ENCODE measurements at regions not wholly inside any gene's neighbourhood (a gene's known extent, or its start where the extent isn't known, plus 50 kb on each side); places are given as distances from the start of the nearest gene placed in this dataset.

DNA sequence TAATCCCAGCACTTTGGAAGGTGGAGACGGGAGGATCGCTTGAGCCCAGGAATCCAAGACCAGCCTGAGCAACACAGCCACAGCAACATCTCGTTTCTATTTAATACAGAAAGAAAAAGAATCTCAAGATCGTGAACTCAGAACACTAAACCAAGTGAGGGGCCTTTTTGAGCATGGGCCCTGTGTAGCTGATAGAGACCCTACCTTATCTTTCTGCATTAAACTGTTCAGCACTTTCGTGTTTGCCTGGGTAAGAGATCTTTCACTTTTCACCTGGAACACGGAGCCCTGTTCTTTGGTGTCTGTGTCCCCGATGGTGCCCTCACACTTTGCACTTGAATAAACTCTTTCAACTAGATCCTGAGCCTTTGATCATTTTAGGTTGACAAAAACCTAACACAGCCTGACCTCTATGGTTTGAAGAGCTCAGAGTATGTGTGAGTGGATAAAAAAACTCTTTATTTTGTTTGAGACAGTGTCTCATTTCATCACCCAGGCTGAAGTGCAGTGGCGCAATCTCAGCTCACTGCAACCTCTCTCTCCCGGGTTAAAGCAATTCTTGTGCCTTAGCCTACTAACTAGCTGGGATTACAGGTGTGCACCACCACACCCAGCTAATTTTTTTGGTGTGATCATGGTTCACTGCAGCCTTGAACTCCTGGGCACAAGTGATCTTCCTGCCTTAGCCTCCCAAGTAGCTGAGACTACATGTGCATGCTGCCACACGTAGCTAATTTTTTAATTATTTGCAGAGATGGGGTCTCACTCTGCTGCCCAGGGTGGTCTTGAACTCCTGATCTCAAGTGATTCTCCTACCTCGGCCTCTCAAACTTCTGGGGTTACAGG, 83.8 kb upstream of the GRIN2A start:
- TF ChIP-seq, protein P1, sequence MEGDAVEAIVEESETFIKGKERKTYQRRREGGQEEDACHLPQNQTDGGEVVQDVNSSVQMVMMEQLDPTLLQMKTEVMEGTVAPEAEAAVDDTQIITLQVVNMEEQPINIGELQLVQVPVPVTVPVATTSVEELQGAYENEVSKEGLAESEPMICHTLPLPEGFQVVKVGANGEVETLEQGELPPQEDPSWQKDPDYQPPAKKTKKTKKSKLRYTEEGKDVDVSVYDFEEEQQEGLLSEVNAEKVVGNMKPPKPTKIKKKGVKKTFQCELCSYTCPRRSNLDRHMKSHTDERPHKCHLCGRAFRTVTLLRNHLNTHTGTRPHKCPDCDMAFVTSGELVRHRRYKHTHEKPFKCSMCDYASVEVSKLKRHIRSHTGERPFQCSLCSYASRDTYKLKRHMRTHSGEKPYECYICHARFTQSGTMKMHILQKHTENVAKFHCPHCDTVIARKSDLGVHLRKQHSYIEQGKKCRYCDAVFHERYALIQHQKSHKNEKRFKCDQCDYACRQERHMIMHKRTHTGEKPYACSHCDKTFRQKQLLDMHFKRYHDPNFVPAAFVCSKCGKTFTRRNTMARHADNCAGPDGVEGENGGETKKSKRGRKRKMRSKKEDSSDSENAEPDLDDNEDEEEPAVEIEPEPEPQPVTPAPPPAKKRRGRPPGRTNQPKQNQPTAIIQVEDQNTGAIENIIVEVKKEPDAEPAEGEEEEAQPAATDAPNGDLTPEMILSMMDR (IDR thresholded peaks at IDR 0.05) = no peak
- TF ChIP-seq EZH2 (IDR thresholded peaks at IDR 0.05) (no peak), EZH2phosphoT487 (IDR thresholded peaks at IDR 0.05) (no peak)

All from neural progenitor cell (in vitro differentiated cells).